ENCODE measurements at regions not wholly inside any gene's neighbourhood (a gene's known extent, or its start where the extent isn't known, plus 50 kb on each side); places are given as distances from the start of the nearest gene placed in this dataset.

GRCh38 chr2:5176764-5177163 is 515.4 kb upstream of the SOX11 start:
- TF ChIP-seq, protein P1, sequence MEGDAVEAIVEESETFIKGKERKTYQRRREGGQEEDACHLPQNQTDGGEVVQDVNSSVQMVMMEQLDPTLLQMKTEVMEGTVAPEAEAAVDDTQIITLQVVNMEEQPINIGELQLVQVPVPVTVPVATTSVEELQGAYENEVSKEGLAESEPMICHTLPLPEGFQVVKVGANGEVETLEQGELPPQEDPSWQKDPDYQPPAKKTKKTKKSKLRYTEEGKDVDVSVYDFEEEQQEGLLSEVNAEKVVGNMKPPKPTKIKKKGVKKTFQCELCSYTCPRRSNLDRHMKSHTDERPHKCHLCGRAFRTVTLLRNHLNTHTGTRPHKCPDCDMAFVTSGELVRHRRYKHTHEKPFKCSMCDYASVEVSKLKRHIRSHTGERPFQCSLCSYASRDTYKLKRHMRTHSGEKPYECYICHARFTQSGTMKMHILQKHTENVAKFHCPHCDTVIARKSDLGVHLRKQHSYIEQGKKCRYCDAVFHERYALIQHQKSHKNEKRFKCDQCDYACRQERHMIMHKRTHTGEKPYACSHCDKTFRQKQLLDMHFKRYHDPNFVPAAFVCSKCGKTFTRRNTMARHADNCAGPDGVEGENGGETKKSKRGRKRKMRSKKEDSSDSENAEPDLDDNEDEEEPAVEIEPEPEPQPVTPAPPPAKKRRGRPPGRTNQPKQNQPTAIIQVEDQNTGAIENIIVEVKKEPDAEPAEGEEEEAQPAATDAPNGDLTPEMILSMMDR (IDR thresholded peaks at IDR 0.05) = no peak
- no peak for TF ChIP-seq POLR2A (IDR thresholded peaks at IDR 0.05)
